HepG2 (cell line): ENCODE measurements at regions not wholly inside any gene's neighbourhood (a gene's known extent, or its start where the extent isn't known, plus 50 kb on each side); places are given as distances from the start of the nearest gene placed in this dataset.

ENCODE experiments used
- ATF1 ChIP-seq: IDR thresholded peaks from 2 replicates; pipeline ENCODE4 v1.6.1; 2016; ENCODE audit warnings: mild to moderate bottlenecking, control low read depth
- HOXA7 ChIP-seq: sonication (generic); formaldehyde crosslinking; IDR thresholded peaks from 2 replicates; pipeline ENCODE4 v1.8.1; 2022; ENCODE audit warnings: mild to moderate bottlenecking, missing genetic modification reagents, moderate library complexity
- KAT7 ChIP-seq: IDR thresholded peaks from 2 replicates; pipeline ENCODE4 v1.6.1; 2018; ENCODE audit warnings: borderline replicate concordance, missing compliant biosample characterization
- POLR2AphosphoS2 ChIP-seq: IDR thresholded peaks from 2 replicates; pipeline ENCODE4 v1.6.1; 2011; ENCODE audit warnings: low read depth, low read length, improper control_type of control experiment
- SMAD1 ChIP-seq: sonication (generic); formaldehyde crosslinking; IDR thresholded peaks from 2 replicates; pipeline ENCODE4 v1.4.0; 2020; ENCODE audit warnings: missing genetic modification reagents, low read depth, mild to moderate bottlenecking, borderline replicate concordance
- SMC3 ChIP-seq: IDR thresholded peaks from 2 replicates; pipeline ENCODE4 v1.6.1; 2011; ENCODE audit warnings: low read length, improper control_type of control experiment
- SRSF4 ChIP-seq: fragments of 200-400 bp; formaldehyde crosslinking; IDR thresholded peaks from one replicate; pipeline ENCODE4 v1.6.1; 2018; ENCODE audit warnings: mild to moderate bottlenecking, low read depth, low read length, moderate library complexity; ENCODE audit not compliant: poor library complexity, severe bottlenecking
- SRSF9 ChIP-seq: fragments of 200-400 bp; formaldehyde crosslinking; IDR thresholded peaks from 2 replicates; pipeline ENCODE4 v1.6.1; 2018; ENCODE audit warnings: borderline replicate concordance, mild to moderate bottlenecking, low read depth, low read length; ENCODE audit not compliant: insufficient read depth, poor library complexity, severe bottlenecking
- TAF1 ChIP-seq: sonication (generic); formaldehyde crosslinking; IDR thresholded peaks from 2 replicates; pipeline ENCODE4 v1.4.0; 2020; ENCODE audit warnings: missing genetic modification reagents
- ZEB1 ChIP-seq: IDR thresholded peaks from 2 replicates; pipeline ENCODE4 v1.6.1; 2012; ENCODE audit warnings: mild to moderate bottlenecking, low read depth, inconsistent platforms; ENCODE audit not compliant: insufficient replicate concordance
- ZGPAT ChIP-seq: IDR thresholded peaks from 2 replicates; pipeline ENCODE4 v1.6.1; 2016; ENCODE audit warnings: mild to moderate bottlenecking
- ZNF468 ChIP-seq: sonication (generic); formaldehyde crosslinking; IDR thresholded peaks from 2 replicates; pipeline ENCODE4 v1.8.0; 2022; ENCODE audit warnings: mild to moderate bottlenecking, moderate library complexity, missing genetic modification reagents
- ZNF713 ChIP-seq: sonication (generic); formaldehyde crosslinking; IDR thresholded peaks from 2 replicates; pipeline ENCODE4 v1.4.0; 2020; ENCODE audit warnings: mild to moderate bottlenecking, missing genetic modification reagents
- ZNF737 ChIP-seq: sonication (generic); formaldehyde crosslinking; IDR thresholded peaks from 2 replicates; pipeline ENCODE4 v1.5.0; 2020; ENCODE audit warnings: missing genetic modification reagents, mild to moderate bottlenecking, borderline replicate concordance
- ZNF879 ChIP-seq: sonication (generic); formaldehyde crosslinking; IDR thresholded peaks from 2 replicates; pipeline ENCODE4 v1.8.1; 2023; ENCODE audit warnings: missing genetic modification reagents
- TF ChIP-seq, protein P1 (sequence below): IDR thresholded peaks from 2 replicates; pipeline ENCODE4 v1.6.1; 2016; ENCODE audit warnings: missing compliant biosample characterization, missing genetic modification reagents, borderline replicate concordance
- TF ChIP-seq, protein P2 (sequence below): sonication (generic); formaldehyde crosslinking; IDR thresholded peaks from 2 replicates; pipeline ENCODE4 v1.5.0; 2020; ENCODE audit warnings: mild to moderate bottlenecking, missing genetic modification reagents
- TF ChIP-seq, protein P3 (sequence below): sonication (generic); formaldehyde crosslinking; IDR thresholded peaks from 2 replicates; pipeline ENCODE4 v1.5.0; 2020; ENCODE audit warnings: mild to moderate bottlenecking, missing genetic modification reagents
- TF ChIP-seq, protein P4 (sequence below): sonication (generic); formaldehyde crosslinking; IDR thresholded peaks from 2 replicates; pipeline ENCODE4 v1.5.1; 2020; ENCODE audit warnings: mild to moderate bottlenecking, missing genetic modification reagents

DNA sequence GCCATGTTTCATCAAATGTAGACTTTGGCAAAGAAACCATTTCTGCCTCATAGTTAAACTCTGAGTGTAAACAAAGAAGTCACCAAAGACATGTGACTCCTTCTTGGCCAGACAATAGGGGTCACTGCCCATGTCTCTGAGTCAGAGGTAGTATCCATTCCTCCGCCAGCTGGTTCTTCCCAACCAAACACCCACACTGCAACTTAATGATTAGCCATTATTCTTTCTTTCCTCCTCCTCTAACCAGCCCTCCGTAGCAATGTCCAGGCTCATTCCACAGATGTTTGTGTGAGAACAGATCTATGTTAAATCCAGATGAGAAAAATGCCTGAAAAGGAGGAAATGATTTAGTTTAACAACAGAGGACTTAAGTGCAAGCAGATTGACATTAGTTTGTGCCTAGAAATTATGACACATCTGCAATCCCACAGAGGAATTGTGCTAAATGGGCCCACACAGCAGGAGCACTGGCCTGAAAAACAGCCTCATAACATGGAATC is 127.9 kb upstream of the SH3BP4 start (continued):
- TF ChIP-seq ZNF879 (CRISPR knock-in tag) (no peak), ZGPAT (CRISPR knock-in tag) (no peak), ZNF713 (CRISPR knock-in tag) (no peak), SRSF9 (no peak), TAF1 (no peak), POLR2AphosphoS2 (no peak), KAT7 (CRISPR knock-in tag) (no peak), ZNF737 (CRISPR knock-in tag) (no peak), ZNF468 (no peak), SRSF4 (no peak), SMAD1 (CRISPR knock-in tag) (no peak), SMC3 (no peak; the same call in 1 of the 2 replicates), ATF1 (CRISPR knock-in tag) (no peak), HOXA7 (CRISPR knock-in tag) (no peak), ZEB1 (no peak)
- TF ChIP-seq, protein P1, sequence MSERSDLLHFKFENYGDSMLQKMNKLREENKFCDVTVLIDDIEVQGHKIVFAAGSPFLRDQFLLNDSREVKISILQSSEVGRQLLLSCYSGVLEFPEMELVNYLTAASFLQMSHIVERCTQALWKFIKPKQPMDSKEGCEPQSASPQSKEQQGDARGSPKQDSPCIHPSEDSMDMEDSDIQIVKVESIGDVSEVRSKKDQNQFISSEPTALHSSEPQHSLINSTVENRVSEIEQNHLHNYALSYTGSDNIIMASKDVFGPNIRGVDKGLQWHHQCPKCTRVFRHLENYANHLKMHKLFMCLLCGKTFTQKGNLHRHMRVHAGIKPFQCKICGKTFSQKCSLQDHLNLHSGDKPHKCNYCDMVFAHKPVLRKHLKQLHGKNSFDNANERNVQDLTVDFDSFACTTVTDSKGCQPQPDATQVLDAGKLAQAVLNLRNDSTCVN (CRISPR knock-in tag): no peak; the same call in 1 of the 2 replicates
- TF ChIP-seq, protein P2, sequence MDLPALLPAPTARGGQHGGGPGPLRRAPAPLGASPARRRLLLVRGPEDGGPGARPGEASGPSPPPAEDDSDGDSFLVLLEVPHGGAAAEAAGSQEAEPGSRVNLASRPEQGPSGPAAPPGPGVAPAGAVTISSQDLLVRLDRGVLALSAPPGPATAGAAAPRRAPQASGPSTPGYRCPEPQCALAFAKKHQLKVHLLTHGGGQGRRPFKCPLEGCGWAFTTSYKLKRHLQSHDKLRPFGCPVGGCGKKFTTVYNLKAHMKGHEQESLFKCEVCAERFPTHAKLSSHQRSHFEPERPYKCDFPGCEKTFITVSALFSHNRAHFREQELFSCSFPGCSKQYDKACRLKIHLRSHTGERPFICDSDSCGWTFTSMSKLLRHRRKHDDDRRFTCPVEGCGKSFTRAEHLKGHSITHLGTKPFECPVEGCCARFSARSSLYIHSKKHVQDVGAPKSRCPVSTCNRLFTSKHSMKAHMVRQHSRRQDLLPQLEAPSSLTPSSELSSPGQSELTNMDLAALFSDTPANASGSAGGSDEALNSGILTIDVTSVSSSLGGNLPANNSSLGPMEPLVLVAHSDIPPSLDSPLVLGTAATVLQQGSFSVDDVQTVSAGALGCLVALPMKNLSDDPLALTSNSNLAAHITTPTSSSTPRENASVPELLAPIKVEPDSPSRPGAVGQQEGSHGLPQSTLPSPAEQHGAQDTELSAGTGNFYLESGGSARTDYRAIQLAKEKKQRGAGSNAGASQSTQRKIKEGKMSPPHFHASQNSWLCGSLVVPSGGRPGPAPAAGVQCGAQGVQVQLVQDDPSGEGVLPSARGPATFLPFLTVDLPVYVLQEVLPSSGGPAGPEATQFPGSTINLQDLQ (CRISPR knock-in tag): no peak
- TF ChIP-seq, protein P3, sequence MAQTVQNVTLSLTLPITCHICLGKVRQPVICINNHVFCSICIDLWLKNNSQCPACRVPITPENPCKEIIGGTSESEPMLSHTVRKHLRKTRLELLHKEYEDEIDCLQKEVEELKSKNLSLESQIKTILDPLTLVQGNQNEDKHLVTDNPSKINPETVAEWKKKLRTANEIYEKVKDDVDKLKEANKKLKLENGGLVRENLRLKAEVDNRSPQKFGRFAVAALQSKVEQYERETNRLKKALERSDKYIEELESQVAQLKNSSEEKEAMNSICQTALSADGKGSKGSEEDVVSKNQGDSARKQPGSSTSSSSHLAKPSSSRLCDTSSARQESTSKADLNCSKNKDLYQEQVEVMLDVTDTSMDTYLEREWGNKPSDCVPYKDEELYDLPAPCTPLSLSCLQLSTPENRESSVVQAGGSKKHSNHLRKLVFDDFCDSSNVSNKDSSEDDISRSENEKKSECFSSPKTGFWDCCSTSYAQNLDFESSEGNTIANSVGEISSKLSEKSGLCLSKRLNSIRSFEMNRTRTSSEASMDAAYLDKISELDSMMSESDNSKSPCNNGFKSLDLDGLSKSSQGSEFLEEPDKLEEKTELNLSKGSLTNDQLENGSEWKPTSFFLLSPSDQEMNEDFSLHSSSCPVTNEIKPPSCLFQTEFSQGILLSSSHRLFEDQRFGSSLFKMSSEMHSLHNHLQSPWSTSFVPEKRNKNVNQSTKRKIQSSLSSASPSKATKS (CRISPR knock-in tag): no peak
- TF ChIP-seq, protein P4, sequence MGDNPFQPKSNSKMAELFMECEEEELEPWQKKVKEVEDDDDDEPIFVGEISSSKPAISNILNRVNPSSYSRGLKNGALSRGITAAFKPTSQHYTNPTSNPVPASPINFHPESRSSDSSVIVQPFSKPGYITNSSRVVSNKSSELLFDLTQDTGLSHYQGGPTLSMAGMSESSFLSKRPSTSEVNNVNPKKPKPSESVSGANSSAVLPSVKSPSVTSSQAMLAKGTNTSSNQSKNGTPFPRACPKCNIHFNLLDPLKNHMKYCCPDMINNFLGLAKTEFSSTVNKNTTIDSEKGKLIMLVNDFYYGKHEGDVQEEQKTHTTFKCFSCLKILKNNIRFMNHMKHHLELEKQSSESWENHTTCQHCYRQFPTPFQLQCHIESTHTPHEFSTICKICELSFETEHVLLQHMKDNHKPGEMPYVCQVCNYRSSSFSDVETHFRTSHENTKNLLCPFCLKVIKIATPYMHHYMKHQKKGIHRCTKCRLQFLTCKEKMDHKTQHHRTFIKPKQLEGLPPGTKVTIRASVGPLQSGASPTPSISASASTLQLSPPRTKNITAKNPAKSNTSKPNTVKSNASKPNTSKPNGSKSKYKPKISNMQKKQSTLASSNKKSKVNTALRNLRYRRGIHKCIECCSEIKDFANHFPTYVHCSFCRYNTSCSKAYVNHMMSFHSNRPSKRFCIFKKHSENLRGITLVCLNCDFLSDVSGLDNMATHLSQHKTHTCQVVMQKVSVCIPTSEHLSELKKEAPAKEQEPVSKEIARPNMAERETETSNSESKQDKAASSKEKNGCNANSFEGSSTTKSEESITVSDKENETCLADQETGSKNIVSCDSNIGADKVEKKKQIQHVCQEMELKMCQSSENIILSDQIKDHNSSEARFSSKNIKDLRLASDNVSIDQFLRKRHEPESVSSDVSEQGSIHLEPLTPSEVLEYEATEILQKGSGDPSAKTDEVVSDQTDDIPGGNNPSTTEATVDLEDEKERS (CRISPR knock-in tag): no peak
